Nephron (organoid): ENCODE measurements at regions not wholly inside any gene's neighbourhood (a gene's known extent, or its start where the extent isn't known, plus 50 kb on each side); places are given as distances from the start of the nearest gene placed in this dataset.

Experiments
- H3K27ac Mint-ChIP-seq, 3 experiments: 2 replicates each; pipeline ENCODE4 v1.8.0; 2020; ENCODE audit warnings: mixed read lengths in 3 of 3, mild to moderate bottlenecking in 2 of 3, moderate library complexity in 1 of 3
- H3K27me3 Mint-ChIP-seq: 2 replicates; pipeline ENCODE4 v1.8.0; 2021; ENCODE audit warnings: low read depth, mild to moderate bottlenecking, moderate library complexity, mixed read lengths
- H3K36me3 Mint-ChIP-seq: 2 replicates; pipeline ENCODE4 v1.8.0; 2020; ENCODE audit warnings: low read depth, mixed read lengths
- H3K4me1 Mint-ChIP-seq: 2 replicates; pipeline ENCODE4 v1.8.0; 2020; ENCODE audit warnings: mixed read lengths
- H3K4me3 Mint-ChIP-seq, 3 experiments: 2 replicates each; pipeline ENCODE4 v1.8.0; 2020; ENCODE audit warnings: mild to moderate bottlenecking in 3 of 3, mixed read lengths in 3 of 3, moderate library complexity in 2 of 3
- H3K9me3 Mint-ChIP-seq: 2 replicates; pipeline ENCODE4 v1.8.0; 2020; ENCODE audit warnings: mixed read lengths
- TF ChIP-seq, protein P1 (sequence below), 3 experiments: fragments of 200-600 bp; sonication (generic); IDR thresholded peaks; one replicate each; pipeline ENCODE4 v1.5.0; 2021; ENCODE audit warnings: antibody characterized with exemption in 3 of 3; ENCODE audit not compliant: unreplicated experiment in 3 of 3

DNA sequence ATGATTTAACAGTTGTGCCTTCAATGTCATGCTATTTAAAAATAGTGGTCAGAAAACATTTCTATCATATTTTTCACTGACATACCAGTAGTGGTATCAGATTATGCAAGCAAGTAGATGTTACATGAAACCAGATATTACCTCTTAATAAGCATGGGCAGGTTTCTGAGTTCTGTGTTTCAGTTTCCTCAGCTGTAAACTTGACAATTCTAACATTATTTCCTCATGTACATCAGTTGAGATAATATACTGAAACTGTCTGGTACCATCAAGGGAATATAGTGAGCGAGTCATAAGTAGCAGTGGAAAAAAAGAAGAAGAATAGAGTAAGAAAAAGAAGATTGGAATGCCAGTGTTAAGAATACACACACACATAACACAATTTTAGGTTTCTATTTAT is 477.9 kb upstream of the MANEA start:
- no peaks in the 10 kb centered on the region for H3K27me3 Mint-ChIP-seq
- TF ChIP-seq, protein P1, sequence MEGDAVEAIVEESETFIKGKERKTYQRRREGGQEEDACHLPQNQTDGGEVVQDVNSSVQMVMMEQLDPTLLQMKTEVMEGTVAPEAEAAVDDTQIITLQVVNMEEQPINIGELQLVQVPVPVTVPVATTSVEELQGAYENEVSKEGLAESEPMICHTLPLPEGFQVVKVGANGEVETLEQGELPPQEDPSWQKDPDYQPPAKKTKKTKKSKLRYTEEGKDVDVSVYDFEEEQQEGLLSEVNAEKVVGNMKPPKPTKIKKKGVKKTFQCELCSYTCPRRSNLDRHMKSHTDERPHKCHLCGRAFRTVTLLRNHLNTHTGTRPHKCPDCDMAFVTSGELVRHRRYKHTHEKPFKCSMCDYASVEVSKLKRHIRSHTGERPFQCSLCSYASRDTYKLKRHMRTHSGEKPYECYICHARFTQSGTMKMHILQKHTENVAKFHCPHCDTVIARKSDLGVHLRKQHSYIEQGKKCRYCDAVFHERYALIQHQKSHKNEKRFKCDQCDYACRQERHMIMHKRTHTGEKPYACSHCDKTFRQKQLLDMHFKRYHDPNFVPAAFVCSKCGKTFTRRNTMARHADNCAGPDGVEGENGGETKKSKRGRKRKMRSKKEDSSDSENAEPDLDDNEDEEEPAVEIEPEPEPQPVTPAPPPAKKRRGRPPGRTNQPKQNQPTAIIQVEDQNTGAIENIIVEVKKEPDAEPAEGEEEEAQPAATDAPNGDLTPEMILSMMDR (IDR thresholded peaks at IDR 0.05; ENCODE audit: unreplicated experiment in 3 of 3) = no peak
- no peaks in the 10 kb centered on the region for H3K4me1 Mint-ChIP-seq
- H3K4me3 Mint-ChIP-seq = no peak overlapping the region
- H3K36me3 Mint-ChIP-seq = no peaks in the 10 kb centered on the region
- H3K27ac Mint-ChIP-seq = no peak overlapping the region
- H3K9me3 Mint-ChIP-seq = no peaks in the 10 kb centered on the region

DNA sequence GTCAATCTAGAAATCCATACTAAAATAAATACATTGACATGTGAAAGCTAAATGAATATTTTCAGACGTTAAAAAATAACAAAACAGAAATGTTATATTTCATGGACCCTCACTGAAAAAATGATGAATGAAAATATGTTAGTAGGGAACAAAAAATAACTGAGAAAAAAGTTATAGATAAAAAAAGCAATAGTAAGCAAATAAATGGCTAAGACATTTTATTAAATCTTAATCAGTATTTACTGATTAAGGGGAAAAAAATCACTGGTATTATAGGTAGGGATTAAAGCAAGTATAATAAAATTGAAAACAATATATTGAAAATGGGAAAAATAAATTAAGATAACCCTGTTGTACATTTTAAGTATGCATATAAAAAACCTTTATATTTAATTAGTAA is 468.1 kb upstream of the MANEA start:
- Mint-ChIP-seq H3K4me1 (no peaks in the 10 kb centered on the region), H3K36me3 (no peaks in the 10 kb centered on the region), H3K27ac (no peak overlapping the region), H3K9me3 (no peaks in the 10 kb centered on the region), H3K4me3 (no peak overlapping the region), H3K27me3 (no peaks in the 10 kb centered on the region)
- TF ChIP-seq, protein P1 (IDR thresholded peaks at IDR 0.05; ENCODE audit: unreplicated experiment in 3 of 3) = no peak

DNA sequence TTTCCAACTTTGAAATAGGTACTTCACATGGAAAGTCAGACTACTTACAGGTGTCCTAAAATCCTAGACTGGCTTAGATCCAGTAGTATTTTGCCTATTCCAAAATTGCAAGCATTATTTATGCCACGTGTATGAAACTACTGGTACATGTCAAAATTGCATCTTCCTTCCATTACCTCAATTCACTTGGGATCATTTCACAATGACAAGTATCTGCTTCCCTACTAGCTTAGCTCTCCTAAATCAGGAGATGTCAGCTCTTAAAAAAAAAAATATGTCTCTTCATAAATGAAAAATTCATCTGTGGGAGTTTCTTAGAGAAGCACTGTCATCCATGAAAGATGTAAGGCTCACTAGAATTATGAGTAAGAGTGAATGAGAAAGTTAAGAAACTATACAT is 466.6 kb upstream of the MANEA start:
- Mint-ChIP-seq H3K4me3 (no peak overlapping the region), H3K4me1 (no peaks in the 10 kb centered on the region), H3K27me3 (no peaks in the 10 kb centered on the region), H3K9me3 (no peaks in the 10 kb centered on the region), H3K36me3 (no peaks in the 10 kb centered on the region), H3K27ac (no peak overlapping the region)
- TF ChIP-seq, protein P1 (IDR thresholded peaks at IDR 0.05; ENCODE audit: unreplicated experiment in 3 of 3) = no peak

DNA sequence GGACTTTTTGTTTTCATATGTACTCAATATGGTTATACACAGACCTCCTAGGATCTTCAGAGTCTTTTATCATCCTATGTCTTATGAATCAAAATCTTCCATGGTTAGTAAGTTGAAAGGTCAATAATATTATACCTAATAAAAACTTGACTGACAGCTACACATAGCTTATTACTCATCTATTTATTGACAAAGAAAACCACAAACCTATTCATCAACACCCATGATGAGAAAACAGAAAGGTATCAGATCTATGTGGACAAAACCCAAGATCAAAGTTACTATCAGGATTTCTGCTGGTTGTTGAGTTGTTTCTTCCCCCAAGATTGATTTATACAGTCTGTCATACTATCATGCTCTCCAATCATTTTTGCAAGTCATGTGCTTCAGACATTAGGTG is 460.1 kb upstream of the MANEA start:
- H3K9me3 Mint-ChIP-seq = no peaks in the 10 kb centered on the region
- no peaks in the 10 kb centered on the region for H3K36me3 Mint-ChIP-seq
- H3K27me3 Mint-ChIP-seq = no peaks in the 10 kb centered on the region
- H3K4me1 Mint-ChIP-seq = no peaks in the 10 kb centered on the region
- TF ChIP-seq, protein P1 (IDR thresholded peaks at IDR 0.05; ENCODE audit: unreplicated experiment in 3 of 3) = no peak
- H3K4me3 Mint-ChIP-seq = no peak overlapping the region
- H3K27ac Mint-ChIP-seq = no peak overlapping the region

DNA sequence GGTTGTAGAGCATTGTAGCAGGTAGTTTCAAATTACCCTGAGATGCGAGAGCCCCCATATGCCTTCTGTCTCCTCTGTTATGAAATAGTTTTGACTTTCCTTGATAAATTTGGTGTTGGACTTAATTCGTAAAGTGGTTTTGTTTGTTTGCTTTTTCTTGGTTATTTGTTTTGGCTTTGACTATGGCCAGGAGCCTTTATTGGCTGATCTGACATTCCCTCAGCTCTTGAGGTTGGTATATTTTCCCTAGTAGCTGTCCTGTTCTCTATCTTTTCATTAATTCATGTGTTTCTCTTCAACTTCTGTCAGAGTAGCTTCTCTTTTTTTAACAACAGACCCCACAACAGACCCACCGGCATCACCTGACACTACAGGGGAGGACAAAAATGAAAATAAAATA is 457.4 kb upstream of the MANEA start:
- Mint-ChIP-seq H3K27me3 (no peaks in the 10 kb centered on the region), H3K4me1 (no peaks in the 10 kb centered on the region), H3K4me3 (no peak overlapping the region), H3K27ac (no peak overlapping the region), H3K36me3 (no peaks in the 10 kb centered on the region), H3K9me3 (no peaks in the 10 kb centered on the region)
- TF ChIP-seq, protein P1 (IDR thresholded peaks at IDR 0.05; ENCODE audit: unreplicated experiment in 3 of 3) = no peak

DNA sequence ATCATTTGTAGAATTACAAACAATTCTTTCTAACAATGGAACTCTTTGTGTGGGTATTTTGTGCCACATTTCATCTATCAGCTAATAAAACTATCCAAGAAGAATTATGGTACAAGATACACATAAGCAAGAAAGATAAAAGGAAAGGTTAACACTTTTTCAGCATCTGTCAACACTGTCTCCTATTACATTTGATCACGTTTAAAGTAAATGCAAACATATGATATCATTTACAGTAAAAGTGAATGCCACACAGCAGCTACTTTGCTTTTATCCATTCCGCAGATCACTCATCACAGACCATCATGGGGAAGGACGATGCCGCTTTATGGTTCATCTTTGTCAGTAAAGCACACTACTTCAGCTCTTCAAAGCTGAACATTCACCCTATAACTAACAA is 456.4 kb upstream of the MANEA start:
- no peak overlapping the region for H3K27ac Mint-ChIP-seq
- TF ChIP-seq, protein P1 (IDR thresholded peaks at IDR 0.05; ENCODE audit: unreplicated experiment in 3 of 3) = no peak

More for the DNA sequence above, 456.4 kb upstream of the MANEA start:
- Mint-ChIP-seq H3K4me1 (no peaks in the 10 kb centered on the region), H3K27me3 (no peaks in the 10 kb centered on the region), H3K36me3 (no peaks in the 10 kb centered on the region), H3K9me3 (no peaks in the 10 kb centered on the region), H3K4me3 (no peak overlapping the region)
